NCI-H446 treated with DMSO at 0.1 percent for 48 hours (cell line): ENCODE measurements at regions not wholly inside any gene's neighbourhood (a gene's known extent, or its start where the extent isn't known, plus 50 kb on each side); places are given as distances from the start of the nearest gene placed in this dataset.
"Not testable (repeated sequence)": the region's sequence is repeated elsewhere in the genome, so short reads cannot be mapped to it uniquely, and the experiment has no call there.

Experiments used
- DNase-seq: peaks from one replicate; lab custom pipeline; 2025; lab: John Stamatoyannopoulos, UW

- DNase-seq: no peak
These were observed 118.2 kb downstream of the ZNF22 start for GRCh38 chr10:45118929-45119328.

- not testable (repeated sequence) for DNase-seq
These were observed 121.6 kb downstream of the ZNF22 start for GRCh38 chr10:45122180-45122860.

GRCh38 chr10:45135443-45136198 lies 134.9 kb downstream of the ZNF22 start:
- no peak for DNase-seq

- DNase-seq: no peak
These were observed 135.5 kb downstream of the ZNF22 start for GRCh38 chr10:45136256-45136655.

- no peak for DNase-seq
These were observed 143.8 kb downstream of the ZNF22 start for GRCh38 chr10:45144326-45145070.

- not testable (repeated sequence) for DNase-seq
These were observed 144.4 kb downstream of the ZNF22 start for GRCh38 chr10:45145143-45145542.

GRCh38 chr10:45147000-45147399 lies 146.3 kb downstream of the ZNF22 start:
- DNase-seq: no peak

GRCh38 chr10:45150997-45151396 lies 150.3 kb downstream of the ZNF22 start:
- no peak for DNase-seq

- DNase-seq: no peak
These were observed 150.9 kb downstream of the ZNF22 start for GRCh38 chr10:45151467-45152214.

- no peak for DNase-seq
These were observed 152.0 kb downstream of the ZNF22 start for GRCh38 chr10:45152726-45153125.

- DNase-seq: no peak
These were observed 153.8 kb downstream of the ZNF22 start for GRCh38 chr10:45154502-45154901.

- DNase-seq: no peak
These were observed 155.1 kb downstream of the ZNF22 start for GRCh38 chr10:45155784-45156183.

- no peak for DNase-seq
These were observed 155.1 kb downstream of the OR13A1 start for GRCh38 chr10:45160271-45160670.

- no peak for DNase-seq
These were observed 152.0 kb downstream of the OR13A1 start for GRCh38 chr10:45163315-45163975.

- not testable (repeated sequence) for DNase-seq
These were observed 139.8 kb downstream of the OR13A1 start for GRCh38 chr10:45175520-45176118.

- peak; percentile 48 for DNase-seq
These were observed 135.7 kb downstream of the OR13A1 start for GRCh38 chr10:45179691-45180090.

GRCh38 chr10:45180507-45180906 lies 134.9 kb downstream of the OR13A1 start:
- no peak for DNase-seq

- DNase-seq: peak; percentile 79
These were observed 134.2 kb downstream of the OR13A1 start for GRCh38 chr10:45180946-45181875.

- DNase-seq: no peak
These were observed 132.2 kb downstream of the OR13A1 start for GRCh38 chr10:45183174-45183573.
